ENCODE measurements at regions not wholly inside any gene's neighbourhood (a gene's known extent, or its start where the extent isn't known, plus 50 kb on each side); places are given as distances from the start of the nearest gene placed in this dataset.

GRCh38 chr1:63261736-63262458, 60.5 kb upstream of the FOXD3 start:
- DNase-seq (ENCODE audit: low spot score in 2 of 2, unreplicated experiment in 2 of 2): no peak
- Mint-ChIP-seq H3K36me3 (no peaks in the 10 kb centered on the region), H3K27me3 (ENCODE audit: low read depth) (peaks cover 3% of the 10 kb centered on the region), H3K4me1 (peaks cover 9% of the 10 kb centered on the region), H3K4me3 (no peak overlapping the region), H3K9me3 (no peaks in the 10 kb centered on the region), H3K27ac (no peak overlapping the region)
- TF ChIP-seq CTCF (IDR thresholded peaks at IDR 0.05; ENCODE audit: unreplicated experiment): no peak

- no peak for DNase-seq (ENCODE audit: low spot score in 2 of 2, unreplicated experiment in 2 of 2)
- no peak for TF ChIP-seq CTCF (IDR thresholded peaks at IDR 0.05; ENCODE audit: unreplicated experiment)
- no peaks in the 10 kb centered on the region for H3K36me3 Mint-ChIP-seq
- no peaks in the 10 kb centered on the region for H3K9me3 Mint-ChIP-seq
- peaks cover 2% of the 10 kb centered on the region for H3K27me3 Mint-ChIP-seq (ENCODE audit: low read depth)
- H3K4me1 Mint-ChIP-seq: peaks cover 9% of the 10 kb centered on the region
- H3K4me3 Mint-ChIP-seq: no peak overlapping the region
- no peak overlapping the region for H3K27ac Mint-ChIP-seq
These were observed 60.0 kb upstream of the FOXD3 start for GRCh38 chr1:63262459-63262770.

DNA sequence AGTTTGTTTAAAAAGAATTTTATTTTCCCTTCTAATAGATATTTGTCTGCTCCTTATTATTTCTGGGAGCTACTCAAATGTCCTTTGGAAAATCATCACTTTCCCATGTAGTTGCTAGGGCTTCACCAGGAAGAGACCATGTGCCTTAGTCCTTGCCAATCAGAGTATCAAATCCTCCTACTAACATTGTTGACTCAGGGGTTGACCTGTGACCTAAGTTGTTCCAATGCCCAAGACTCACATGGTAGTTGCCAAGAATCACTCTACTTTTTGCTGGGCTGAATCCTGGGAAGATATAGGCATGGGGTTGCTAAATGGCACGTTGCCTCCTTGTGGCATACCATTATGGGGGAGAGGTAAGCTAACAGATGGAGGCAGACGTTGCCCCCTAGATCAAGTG, 58.2 kb upstream of the FOXD3 start:
- DNase-seq (ENCODE audit: low spot score in 2 of 2, unreplicated experiment in 2 of 2): no peak
- H3K4me1 Mint-ChIP-seq: peaks cover 19% of the 10 kb centered on the region
- no peak overlapping the region for H3K4me3 Mint-ChIP-seq
- no peak overlapping the region for H3K27ac Mint-ChIP-seq
- no peak for TF ChIP-seq CTCF (IDR thresholded peaks at IDR 0.05; ENCODE audit: unreplicated experiment)
- H3K9me3 Mint-ChIP-seq: no peaks in the 10 kb centered on the region
- peaks cover 3% of the 10 kb centered on the region for H3K27me3 Mint-ChIP-seq (ENCODE audit: low read depth)
- H3K36me3 Mint-ChIP-seq: no peaks in the 10 kb centered on the region

DNA sequence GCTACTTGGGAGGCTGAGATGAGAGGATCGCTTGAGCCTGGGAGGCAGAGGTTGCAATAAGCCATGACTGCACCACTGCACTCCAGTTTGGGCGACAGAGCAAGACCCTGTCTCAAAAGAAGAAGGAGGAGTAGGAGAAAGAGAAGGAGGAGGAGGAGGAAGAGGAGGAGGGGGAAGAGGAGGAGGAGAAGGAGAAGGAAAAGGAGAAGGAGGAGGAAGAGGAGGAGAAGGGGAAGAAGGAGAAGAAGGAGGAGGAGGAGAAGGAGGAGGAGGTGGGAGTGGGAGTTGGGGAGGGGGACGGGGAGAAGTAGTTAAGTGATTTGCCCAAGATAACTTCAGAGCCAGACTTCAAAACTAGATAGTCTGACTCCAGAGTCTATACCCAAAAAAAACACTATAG, 55.5 kb upstream of the FOXD3 start:
- H3K27ac Mint-ChIP-seq: no peak overlapping the region
- no peak for TF ChIP-seq CTCF (IDR thresholded peaks at IDR 0.05; ENCODE audit: unreplicated experiment)
- H3K27me3 Mint-ChIP-seq (ENCODE audit: low read depth): peaks cover 5% of the 10 kb centered on the region
- H3K4me1 Mint-ChIP-seq: peaks cover 18% of the 10 kb centered on the region
- no peaks in the 10 kb centered on the region for H3K9me3 Mint-ChIP-seq
- no peak for DNase-seq (ENCODE audit: low spot score in 2 of 2, unreplicated experiment in 2 of 2)
- no peak overlapping the region for H3K4me3 Mint-ChIP-seq
- H3K36me3 Mint-ChIP-seq: no peaks in the 10 kb centered on the region

- Mint-ChIP-seq H3K36me3 (no peaks in the 10 kb centered on the region), H3K27ac (peak overlapping the region; percentile 35), H3K27me3 (ENCODE audit: low read depth) (peaks cover 13% of the 10 kb centered on the region), H3K4me1 (peaks cover 16% of the 10 kb centered on the region), H3K9me3 (no peaks in the 10 kb centered on the region), H3K4me3 (no peak overlapping the region)
- no peak for TF ChIP-seq CTCF (IDR thresholded peaks at IDR 0.05; ENCODE audit: unreplicated experiment)
- DNase-seq (ENCODE audit: low spot score in 2 of 2, unreplicated experiment in 2 of 2): no peak
These were observed 53.5 kb upstream of the FOXD3 start for GRCh38 chr1:63268876-63269275.

GRCh38 chr1:63269571-63269970, 52.8 kb upstream of the FOXD3 start:
- Mint-ChIP-seq H3K4me3 (no peak overlapping the region), H3K27ac (peak overlapping the region; percentile 35), H3K9me3 (no peaks in the 10 kb centered on the region), H3K4me1 (peaks cover 20% of the 10 kb centered on the region), H3K27me3 (ENCODE audit: low read depth) (peaks cover 13% of the 10 kb centered on the region), H3K36me3 (no peaks in the 10 kb centered on the region)
- TF ChIP-seq CTCF (IDR thresholded peaks at IDR 0.05; ENCODE audit: unreplicated experiment): no peak
- no peak for DNase-seq (ENCODE audit: low spot score in 2 of 2, unreplicated experiment in 2 of 2)

Measured in mesothelial cell of epicardium (in vitro differentiated cells).